NB4 (cell line): ENCODE measurements at regions not wholly inside any gene's neighbourhood (a gene's known extent, or its start where the extent isn't known, plus 50 kb on each side); places are given as distances from the start of the nearest gene placed in this dataset.

ENCODE experiments used
- DNase-seq: peaks from one replicate; pipeline ENCODE4 v3.0.0; 2010; ENCODE audit warnings: low read depth
- H3K4me3 ChIP-seq: one replicate; pipeline ENCODE4 v1.5.1; 2011; ENCODE audit warnings: mild to moderate bottlenecking, low read depth, low read length, moderate library complexity
- MAX ChIP-seq: IDR thresholded peaks from 2 replicates; pipeline ENCODE4 v1.6.1; 2011; ENCODE audit warnings: low read depth, low read length
- MYC ChIP-seq: IDR thresholded peaks from 2 replicates; pipeline ENCODE4 v1.6.1; 2011; ENCODE audit warnings: low read depth, low read length
- POLR2A ChIP-seq: IDR thresholded peaks from 2 replicates; pipeline ENCODE4 v1.6.1; 2011; ENCODE audit warnings: mild to moderate bottlenecking; ENCODE audit not compliant: insufficient read length; ENCODE audit errors: extremely low read depth
- TF ChIP-seq, protein P1 (sequence below): IDR thresholded peaks from one replicate; pipeline ENCODE4 v1.5.1; 2012; ENCODE audit warnings: low read depth, low read length

DNA sequence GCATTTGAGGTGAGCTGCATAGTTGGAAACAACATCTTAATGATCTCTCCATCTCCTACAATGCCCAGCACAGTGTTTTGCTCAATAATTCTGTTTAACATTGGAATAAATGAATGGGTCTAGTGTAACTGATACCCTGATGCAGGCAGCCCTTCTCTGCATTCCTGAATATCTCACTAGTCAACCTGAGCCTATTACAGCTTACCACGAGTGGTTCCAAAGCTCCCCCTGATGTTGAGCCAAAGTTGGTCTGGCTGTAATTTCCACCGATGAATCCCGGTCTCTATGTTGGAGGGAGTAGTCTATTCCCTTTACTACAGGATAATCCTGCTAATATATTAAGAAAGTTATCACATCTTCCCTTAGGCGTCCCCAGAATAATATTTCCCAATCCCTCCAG is 63.8 kb downstream of the ZBTB18 start:
- DNase-seq = no peak
- no peak overlapping the region for H3K4me3 ChIP-seq
- TF ChIP-seq, protein P1, sequence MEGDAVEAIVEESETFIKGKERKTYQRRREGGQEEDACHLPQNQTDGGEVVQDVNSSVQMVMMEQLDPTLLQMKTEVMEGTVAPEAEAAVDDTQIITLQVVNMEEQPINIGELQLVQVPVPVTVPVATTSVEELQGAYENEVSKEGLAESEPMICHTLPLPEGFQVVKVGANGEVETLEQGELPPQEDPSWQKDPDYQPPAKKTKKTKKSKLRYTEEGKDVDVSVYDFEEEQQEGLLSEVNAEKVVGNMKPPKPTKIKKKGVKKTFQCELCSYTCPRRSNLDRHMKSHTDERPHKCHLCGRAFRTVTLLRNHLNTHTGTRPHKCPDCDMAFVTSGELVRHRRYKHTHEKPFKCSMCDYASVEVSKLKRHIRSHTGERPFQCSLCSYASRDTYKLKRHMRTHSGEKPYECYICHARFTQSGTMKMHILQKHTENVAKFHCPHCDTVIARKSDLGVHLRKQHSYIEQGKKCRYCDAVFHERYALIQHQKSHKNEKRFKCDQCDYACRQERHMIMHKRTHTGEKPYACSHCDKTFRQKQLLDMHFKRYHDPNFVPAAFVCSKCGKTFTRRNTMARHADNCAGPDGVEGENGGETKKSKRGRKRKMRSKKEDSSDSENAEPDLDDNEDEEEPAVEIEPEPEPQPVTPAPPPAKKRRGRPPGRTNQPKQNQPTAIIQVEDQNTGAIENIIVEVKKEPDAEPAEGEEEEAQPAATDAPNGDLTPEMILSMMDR = no peak
- TF ChIP-seq MAX (no peak), POLR2A (no peak), MYC (no peak)

DNA sequence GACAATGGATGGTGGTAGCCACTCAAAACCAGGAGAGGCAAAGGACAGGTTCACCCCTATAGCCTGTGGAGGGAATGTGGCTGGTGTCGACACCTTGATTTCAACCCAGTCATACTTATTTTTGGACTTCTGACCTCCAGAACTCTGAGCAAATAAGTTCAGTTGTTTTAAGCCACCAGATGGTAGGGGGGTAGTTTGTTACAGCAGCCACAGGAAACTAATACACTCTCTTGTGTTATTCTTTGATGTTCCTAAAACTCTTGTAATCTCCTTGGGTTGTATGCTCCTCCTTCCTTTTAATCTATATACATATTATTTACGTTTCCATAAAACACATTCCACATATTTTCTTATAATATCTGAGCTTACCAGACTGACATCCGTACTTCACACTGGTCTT is 65.9 kb downstream of the ZBTB18 start:
- no peak overlapping the region for H3K4me3 ChIP-seq
- no peak for TF ChIP-seq MAX
- no peak for TF ChIP-seq MYC
- TF ChIP-seq, protein P1 = no peak
- no peak for TF ChIP-seq POLR2A
- no peak for DNase-seq

GRCh38 chr1:244118109-244118761 is 67.2 kb downstream of the ZBTB18 start:
- no peak overlapping the region for H3K4me3 ChIP-seq
- DNase-seq = no peak
- TF ChIP-seq MYC (no peak), MAX (no peak), POLR2A (no peak)
- TF ChIP-seq, protein P1 = no peak

DNA sequence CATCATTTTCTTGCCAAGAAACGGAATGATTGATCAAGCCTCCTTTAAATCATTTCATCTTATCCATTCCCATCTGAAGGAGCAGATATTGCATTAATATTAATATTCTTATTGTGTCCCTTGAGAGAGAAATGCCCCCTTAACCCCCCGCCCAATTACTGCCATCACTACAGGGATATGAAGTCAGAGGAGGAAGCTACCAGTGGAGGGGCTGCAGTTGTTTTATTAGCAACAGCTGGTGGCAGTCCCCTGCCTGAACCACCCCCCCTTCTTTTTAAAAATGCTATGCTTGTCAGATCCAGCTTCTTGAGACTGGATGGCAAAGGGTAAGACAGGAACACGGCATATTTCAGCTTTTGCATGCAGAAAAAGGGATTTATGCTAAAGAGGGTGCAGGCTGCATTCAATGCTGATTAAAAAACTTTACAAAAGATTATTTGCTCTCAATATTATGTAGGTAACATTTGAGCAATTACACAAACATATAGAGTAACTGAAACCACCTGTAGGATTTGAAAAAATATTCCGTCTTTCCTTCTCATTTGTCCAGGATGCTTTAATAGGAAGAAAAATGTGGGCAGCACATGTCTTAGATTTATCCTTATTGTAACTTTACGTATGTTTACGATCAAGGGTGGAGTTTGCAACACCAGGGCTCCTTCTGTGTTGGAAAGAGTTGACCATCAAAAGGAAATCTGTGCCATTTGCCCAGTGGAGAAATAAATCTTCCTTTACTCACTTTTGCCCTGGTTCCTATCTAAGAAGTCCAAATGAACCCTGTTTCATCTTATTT is 77.7 kb downstream of the ZBTB18 start:
- TF ChIP-seq MAX (no peak), POLR2A (no peak), MYC (no peak)
- TF ChIP-seq, protein P1 = no peak
- no peak overlapping the region for H3K4me3 ChIP-seq
- DNase-seq = no peak

DNA sequence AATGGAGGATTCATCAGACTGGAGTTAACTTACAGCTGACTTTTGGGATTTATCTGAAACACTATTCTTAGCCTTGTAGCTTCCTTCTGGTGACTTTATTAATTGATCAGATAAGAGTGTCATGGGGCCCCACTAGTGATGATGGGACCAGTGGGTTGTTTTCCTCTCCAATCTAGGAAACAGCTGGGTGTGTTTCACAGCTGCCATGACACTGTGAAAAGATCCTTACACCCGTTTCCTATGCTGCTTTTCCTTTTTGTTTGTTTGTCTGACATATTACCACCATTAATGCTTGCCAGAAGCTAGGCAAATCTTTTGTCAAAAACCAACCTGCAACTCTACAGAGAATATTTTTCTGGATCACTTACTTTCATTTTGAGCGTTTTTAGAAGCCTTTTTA is 86.2 kb downstream of the ZBTB18 start:
- DNase-seq = no peak
- no peak overlapping the region for H3K4me3 ChIP-seq
- TF ChIP-seq MAX = no peak
- TF ChIP-seq, protein P1 = no peak
